ENCODE measurements at regions not wholly inside any gene's neighbourhood (a gene's known extent, or its start where the extent isn't known, plus 50 kb on each side); places are given as distances from the start of the nearest gene placed in this dataset.

DNA sequence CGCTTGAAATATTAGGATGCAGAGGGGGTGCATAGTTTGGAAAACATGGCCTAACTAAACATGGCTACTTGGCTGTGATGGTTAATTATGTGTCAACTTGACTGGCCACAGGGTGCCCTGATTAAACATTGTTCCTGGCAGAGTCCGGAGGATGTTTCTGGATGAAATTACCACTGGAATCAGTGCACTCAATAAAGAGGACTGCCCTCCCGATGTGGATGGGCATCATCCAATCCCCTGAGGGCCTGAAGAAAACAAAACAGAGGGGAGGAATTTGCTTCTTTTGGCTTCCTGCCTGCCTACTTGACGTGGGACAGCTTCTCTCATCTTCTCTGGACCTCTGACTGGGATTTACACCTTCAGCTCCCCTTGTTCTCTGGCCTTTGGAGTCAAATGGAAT lies 79.1 kb upstream of the KCNE2 start:
- TF ChIP-seq CTCF (IDR thresholded peaks at IDR 0.05) (no peak), POLR2A (IDR thresholded peaks at IDR 0.05) (no peak)
